Testis (tissue), 2 donors: ENCODE measurements at regions not wholly inside any gene's neighbourhood (a gene's known extent, or its start where the extent isn't known, plus 50 kb on each side); places are given as distances from the start of the nearest gene placed in this dataset.

Experiments
- DNase-seq: peaks from one replicate; pipeline ENCODE4 v3.0.0-alpha.2; 2019
- H3K27ac ChIP-seq, 2 donors: fragments of 200-600 bp; sonication (generic); one replicate each; pipeline ENCODE4 v1.5.1; 2019
- H3K27me3 ChIP-seq: fragments of 200-600 bp; sonication (generic); one replicate; pipeline ENCODE4 v1.5.1; 2019
- H3K36me3 ChIP-seq: fragments of 200-600 bp; sonication (generic); one replicate; pipeline ENCODE4 v1.5.1; 2017; ENCODE audit warnings: low read depth; ENCODE audit errors: missing control alignments
- H3K4me1 ChIP-seq: fragments of 200-600 bp; sonication (generic); one replicate; pipeline ENCODE4 v1.5.1; 2019
- H3K4me3 ChIP-seq, 2 donors: fragments of 200-600 bp; sonication (generic); one replicate each; pipeline ENCODE4 v1.5.1; 2017 to 2019
- H3K9me3 ChIP-seq: fragments of 200-600 bp; sonication (generic); one replicate; pipeline ENCODE4 v1.5.1; 2017
- CTCF ChIP-seq, 3 experiments: fragments of 450-650 bp in 2 of 3; fragments of 200-600 bp in 1 of 3; sonication (generic) in 1 of 3; IDR thresholded peaks; one replicate each; pipeline ENCODE4 v1.5.1; 2016 to 2019; ENCODE audit warnings: antibody characterized with exemption in 3 of 3, mild to moderate bottlenecking in 2 of 3, moderate library complexity in 1 of 3
- POLR2A ChIP-seq: fragments of 450-650 bp; IDR thresholded peaks from one replicate; pipeline ENCODE4 v1.6.1; 2017; ENCODE audit warnings: antibody characterized with exemption, mild to moderate bottlenecking, moderate library complexity
- whole genome bisulfite sequencing, 2 donors: methylation state at CpG; one replicate each; pipeline ENCODE4 v1.1.5; 2018; 5-methylcytosine and 5-hydroxymethylcytosine counted together
- intact Hi-C: fragments of 100-400 bp; cut with DNase I; formaldehyde crosslinking; loops from one replicate; pipeline ENCODE4 v1.15.1; 2023; ENCODE audit warnings: low total_unique reads

GRCh38 chr12:77152623-77153193, 87.3 kb upstream of the E2F7 start:
- intact Hi-C loops: no loop called here
- DNase-seq: no peak
- Histone ChIP-seq H3K27ac (no peak overlapping the region), H3K36me3 (no peaks in the 10 kb centered on the region), H3K4me3 (no peak overlapping the region), H3K4me1 (no peaks in the 10 kb centered on the region), H3K27me3 (no peaks in the 10 kb centered on the region), H3K9me3 (no peaks in the 10 kb centered on the region)
- WGBS, 2 donors: 25 to 31% methylated on average over 2 of the region's 2 CpGs
- no peak for TF ChIP-seq POLR2A
- TF ChIP-seq CTCF (IDR thresholded peaks at IDR 0.05): peak; percentile 7 to 45 (median 40)

GRCh38 chr12:77151030-77151429, 85.7 kb upstream of the E2F7 start:
- whole genome bisulfite sequencing, 2 donors: 59 to 68% methylated on average over 4 of the region's 4 CpGs
- Histone ChIP-seq H3K4me1 (no peaks in the 10 kb centered on the region), H3K27ac (no peak overlapping the region), H3K36me3 (no peaks in the 10 kb centered on the region), H3K4me3 (no peak overlapping the region), H3K9me3 (no peaks in the 10 kb centered on the region), H3K27me3 (no peaks in the 10 kb centered on the region)
- TF ChIP-seq CTCF (IDR thresholded peaks at IDR 0.05): no peak
- TF ChIP-seq POLR2A: no peak
- intact Hi-C loops: no loop called here
- no peak for DNase-seq

- no peaks in the 10 kb centered on the region for H3K27me3 ChIP-seq
- TF ChIP-seq CTCF (IDR thresholded peaks at IDR 0.05): no peak
- no peak for TF ChIP-seq POLR2A
- H3K36me3 ChIP-seq: no peaks in the 10 kb centered on the region
- 25 to 32% methylated on average over 3 of the region's 3 CpGs for WGBS, 2 donors
- H3K9me3 ChIP-seq: no peaks in the 10 kb centered on the region
- no peak overlapping the region for H3K4me3 ChIP-seq
- no peak overlapping the region for H3K27ac ChIP-seq
- intact Hi-C loops: no loop called here
- peak; percentile 52 for DNase-seq
- H3K4me1 ChIP-seq: no peaks in the 10 kb centered on the region
Observed at GRCh38 chr12:77133566-77133965, 68.2 kb upstream of the E2F7 start.

GRCh38 chr12:77131977-77132490, 66.7 kb upstream of the E2F7 start:
- 77 to 83% methylated on average over 2 of the region's 2 CpGs for WGBS, 2 donors
- no peak for DNase-seq
- no peak for TF ChIP-seq POLR2A
- no peak for TF ChIP-seq CTCF (IDR thresholded peaks at IDR 0.05)
- no peaks in the 10 kb centered on the region for H3K27me3 ChIP-seq
- no peaks in the 10 kb centered on the region for H3K4me1 ChIP-seq
- H3K36me3 ChIP-seq: no peaks in the 10 kb centered on the region
- intact Hi-C loops: no loop called here
- no peaks in the 10 kb centered on the region for H3K9me3 ChIP-seq
- H3K27ac ChIP-seq: no peak overlapping the region
- H3K4me3 ChIP-seq: no peak overlapping the region

GRCh38 chr12:77130193-77130592, 64.8 kb upstream of the E2F7 start:
- DNase-seq: no peak
- intact Hi-C loops: no loop called here
- H3K27me3 ChIP-seq: no peaks in the 10 kb centered on the region
- no peaks in the 10 kb centered on the region for H3K4me1 ChIP-seq
- no peak overlapping the region for H3K4me3 ChIP-seq
- TF ChIP-seq POLR2A (no peak), CTCF (IDR thresholded peaks at IDR 0.05) (no peak)
- WGBS, 2 donors: 71 to 74% methylated on average over 6 of the region's 6 CpGs
- H3K9me3 ChIP-seq: no peaks in the 10 kb centered on the region
- no peak overlapping the region for H3K27ac ChIP-seq
- no peaks in the 10 kb centered on the region for H3K36me3 ChIP-seq
